ENCODE measurements at regions not wholly inside any gene's neighbourhood (a gene's known extent, or its start where the extent isn't known, plus 50 kb on each side); places are given as distances from the start of the nearest gene placed in this dataset.

DNA sequence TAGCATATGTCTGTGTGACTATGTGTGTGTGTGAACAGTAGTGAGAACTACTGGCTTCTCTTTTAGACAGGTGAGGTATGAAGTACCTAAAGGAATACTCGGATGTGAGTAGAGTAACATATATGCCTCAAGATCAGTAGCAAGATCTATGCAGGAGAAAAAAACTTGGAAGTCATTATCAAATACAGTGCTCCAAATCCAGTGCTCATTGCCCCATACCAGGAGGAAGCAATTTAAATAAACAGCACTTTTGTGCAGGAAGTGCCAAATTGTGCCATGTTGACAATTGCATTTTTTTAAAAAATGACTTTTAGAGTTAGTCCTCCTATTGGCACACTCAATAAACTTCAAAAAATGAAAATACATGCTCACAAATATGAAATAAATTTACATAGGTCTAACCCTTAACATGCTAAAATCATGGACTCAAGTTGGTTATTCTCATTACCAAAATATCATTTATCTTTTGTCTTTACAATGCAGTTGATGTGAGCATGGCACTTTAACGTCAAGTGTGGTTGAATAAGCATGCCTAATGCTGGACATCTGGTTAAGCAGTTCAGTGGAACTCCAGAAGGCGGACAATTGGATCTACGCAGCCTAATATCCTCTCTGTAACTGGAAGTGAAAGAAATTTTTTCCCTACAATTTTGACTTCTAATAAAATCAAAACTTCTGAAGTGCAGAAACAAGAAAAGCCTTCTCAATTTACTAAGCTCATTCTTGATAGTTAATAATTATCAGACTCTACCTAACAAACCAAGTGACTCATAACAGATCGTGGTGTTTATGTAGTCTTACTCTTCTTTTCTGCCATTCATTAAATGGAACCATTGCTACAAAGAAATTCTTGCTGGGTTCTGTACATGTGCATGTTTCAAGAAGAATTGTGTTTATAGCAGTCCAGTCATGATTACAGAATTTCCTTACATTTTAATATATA, 195.2 kb downstream of the MDFIC start:
- Mint-ChIP-seq H3K36me3 (no peaks in the 10 kb centered on the region), H3K27ac (no peak overlapping the region), H3K9me3 (peaks cover 0 to under 1% (median 0%) of the 10 kb centered on the region in 8 donors), H3K27me3 (peaks cover 0 to 3% of the 10 kb centered on the region in 2 donors), H3K4me3 (no peak overlapping the region), H3K4me1 (peaks cover 4 to 8% (median 6%) of the 10 kb centered on the region in 4 donors)
- Histone ChIP-seq H3K36me3 (ENCODE audit: insufficient read depth, low read length) (no peaks in the 10 kb centered on the region), H3K4me1 (ENCODE audit: insufficient read depth, low read length) (peaks cover 2% of the 10 kb centered on the region), H3K27me3 (ENCODE audit: insufficient read depth, low read length) (no peaks in the 10 kb centered on the region), H3K9me3 (ENCODE audit: control insufficient read depth in 1 of 2, low read length in 2 of 2) (no peaks in the 10 kb centered on the region), H3K4me3 (ENCODE audit: low read length in 2 of 2) (no peak overlapping the region), H3K27ac (ENCODE audit: low read depth, low read length) (no peak overlapping the region)
- DNase-seq, result no peak
- ChIA-PET POLR2A (ENCODE audit: partially characterized antibody) (no interaction called here), CTCF (ENCODE audit: partially characterized antibody) (no interaction called here)
- intact Hi-C loops (cut with micrococcal nuclease), result no loop called here

- Mint-ChIP-seq H3K4me3 (no peak overlapping the region), H3K4me1 (peaks cover 0 to 4% (median 0%) of the 10 kb centered on the region in 4 donors), H3K9me3 (peaks cover 0 to 2% (median 0%) of the 10 kb centered on the region in 8 donors), H3K36me3 (no peaks in the 10 kb centered on the region), H3K27ac (no peak overlapping the region), H3K27me3 (peaks cover 0 to 3% of the 10 kb centered on the region in 2 donors)
- Histone ChIP-seq H3K27ac (ENCODE audit: low read depth, low read length) (no peak overlapping the region), H3K4me3 (ENCODE audit: low read length in 2 of 2) (no peak overlapping the region), H3K36me3 (ENCODE audit: insufficient read depth, low read length) (no peaks in the 10 kb centered on the region), H3K4me1 (ENCODE audit: insufficient read depth, low read length) (no peaks in the 10 kb centered on the region), H3K9me3 (ENCODE audit: control insufficient read depth in 1 of 2, low read length in 2 of 2) (no peaks in the 10 kb centered on the region), H3K27me3 (ENCODE audit: insufficient read depth, low read length) (no peaks in the 10 kb centered on the region)
- ChIA-PET CTCF (ENCODE audit: partially characterized antibody) (no interaction called here), POLR2A (ENCODE audit: partially characterized antibody) (no interaction called here)
- intact Hi-C loops (cut with micrococcal nuclease), result no loop called here
- no peak for DNase-seq
Observed at GRCh38 chr7:115113776-115114175, 191.9 kb downstream of the MDFIC start.

GRCh38 chr7:115113131-115113530, 191.2 kb downstream of the MDFIC start:
- peaks cover 0 to 4% (median 0%) of the 10 kb centered on the region in 4 donors for H3K4me1 Mint-ChIP-seq
- ChIA-PET POLR2A (ENCODE audit: partially characterized antibody) (no interaction called here), CTCF (ENCODE audit: partially characterized antibody) (no interaction called here)
- no peaks in the 10 kb centered on the region for H3K27me3 ChIP-seq (ENCODE audit: insufficient read depth, low read length)
- no peak overlapping the region for H3K4me3 ChIP-seq (ENCODE audit: low read length in 2 of 2)
- H3K36me3 Mint-ChIP-seq, result no peaks in the 10 kb centered on the region
- no peak overlapping the region for H3K27ac Mint-ChIP-seq
- H3K4me1 ChIP-seq (ENCODE audit: insufficient read depth, low read length), result no peaks in the 10 kb centered on the region
- H3K27me3 Mint-ChIP-seq, result peaks cover 0 to 3% of the 10 kb centered on the region in 2 donors
- peaks cover 0 to 2% (median 0%) of the 10 kb centered on the region in 8 donors for H3K9me3 Mint-ChIP-seq
- intact Hi-C loops (cut with micrococcal nuclease), result no loop called here
- no peak for DNase-seq
- H3K4me3 Mint-ChIP-seq, result no peak overlapping the region
- H3K27ac ChIP-seq (ENCODE audit: low read depth, low read length), result no peak overlapping the region
- no peaks in the 10 kb centered on the region for H3K9me3 ChIP-seq (ENCODE audit: control insufficient read depth in 1 of 2, low read length in 2 of 2)
- H3K36me3 ChIP-seq (ENCODE audit: insufficient read depth, low read length), result no peaks in the 10 kb centered on the region

GRCh38 chr7:115110523-115110922, 188.6 kb downstream of the MDFIC start:
- ChIA-PET CTCF (ENCODE audit: partially characterized antibody) (interaction anchor here (1.3 kb wide), 1 partner anchor 13 kb away, joined by 3 read pairs; no protein-coding TSS in a partner anchor), POLR2A (ENCODE audit: partially characterized antibody) (no interaction called here)
- Histone ChIP-seq H3K27me3 (ENCODE audit: insufficient read depth, low read length) (no peaks in the 10 kb centered on the region), H3K4me3 (ENCODE audit: low read length in 2 of 2) (no peak overlapping the region), H3K9me3 (ENCODE audit: control insufficient read depth in 1 of 2, low read length in 2 of 2) (no peaks in the 10 kb centered on the region), H3K27ac (ENCODE audit: low read depth, low read length) (no peak overlapping the region), H3K4me1 (ENCODE audit: insufficient read depth, low read length) (no peaks in the 10 kb centered on the region), H3K36me3 (ENCODE audit: insufficient read depth, low read length) (no peaks in the 10 kb centered on the region)
- DNase-seq, result no peak
- no peak overlapping the region for H3K27ac Mint-ChIP-seq
- no peaks in the 10 kb centered on the region for H3K4me1 Mint-ChIP-seq
- H3K9me3 Mint-ChIP-seq, result peaks cover 0 to 2% (median 0%) of the 10 kb centered on the region in 8 donors
- intact Hi-C loops (cut with micrococcal nuclease), result no loop called here
- no peaks in the 10 kb centered on the region for H3K27me3 Mint-ChIP-seq
- no peaks in the 10 kb centered on the region for H3K36me3 Mint-ChIP-seq
- H3K4me3 Mint-ChIP-seq, result no peak overlapping the region

DNA sequence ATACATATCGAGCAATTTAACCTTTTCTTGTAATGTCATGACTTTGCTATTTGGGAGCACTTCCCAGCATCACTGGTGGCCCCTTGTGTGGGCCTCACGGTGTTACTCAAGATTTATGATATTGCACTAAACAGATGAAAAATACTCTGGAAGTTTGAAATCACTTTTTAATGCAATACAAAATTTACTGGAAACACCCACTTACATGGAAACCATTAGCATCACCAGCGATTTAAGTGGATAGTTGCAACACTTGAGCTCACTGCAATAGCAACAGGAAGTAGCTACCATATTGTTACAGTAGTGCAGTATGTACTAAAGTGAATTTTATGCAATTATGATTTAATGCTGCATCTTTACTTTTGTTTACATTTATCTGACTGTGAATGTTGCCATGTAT, 184.4 kb downstream of the MDFIC start:
- no peak overlapping the region for H3K27ac Mint-ChIP-seq
- ChIA-PET CTCF (ENCODE audit: partially characterized antibody) (no interaction called here), POLR2A (ENCODE audit: partially characterized antibody) (no interaction called here)
- Histone ChIP-seq H3K4me3 (ENCODE audit: low read length in 2 of 2) (no peak overlapping the region), H3K36me3 (ENCODE audit: insufficient read depth, low read length) (no peaks in the 10 kb centered on the region), H3K9me3 (ENCODE audit: control insufficient read depth in 1 of 2, low read length in 2 of 2) (no peaks in the 10 kb centered on the region), H3K27ac (ENCODE audit: low read depth, low read length) (no peak overlapping the region), H3K4me1 (ENCODE audit: insufficient read depth, low read length) (no peaks in the 10 kb centered on the region), H3K27me3 (ENCODE audit: insufficient read depth, low read length) (no peaks in the 10 kb centered on the region)
- no peaks in the 10 kb centered on the region for H3K9me3 Mint-ChIP-seq
- no peak for DNase-seq
- H3K27me3 Mint-ChIP-seq, result no peaks in the 10 kb centered on the region
- intact Hi-C loops (cut with micrococcal nuclease), result no loop called here
- no peak overlapping the region for H3K4me3 Mint-ChIP-seq
- H3K4me1 Mint-ChIP-seq, result no peaks in the 10 kb centered on the region
- no peaks in the 10 kb centered on the region for H3K36me3 Mint-ChIP-seq

GRCh38 chr7:115102738-115103137, 180.8 kb downstream of the MDFIC start:
- DNase-seq, result no peak
- H3K27me3 Mint-ChIP-seq, result no peaks in the 10 kb centered on the region
- H3K27ac Mint-ChIP-seq, result no peak overlapping the region
- Histone ChIP-seq H3K27ac (ENCODE audit: low read depth, low read length) (no peak overlapping the region), H3K9me3 (ENCODE audit: control insufficient read depth in 1 of 2, low read length in 2 of 2) (no peaks in the 10 kb centered on the region), H3K4me1 (ENCODE audit: insufficient read depth, low read length) (no peaks in the 10 kb centered on the region), H3K4me3 (ENCODE audit: low read length in 2 of 2) (no peak overlapping the region), H3K27me3 (ENCODE audit: insufficient read depth, low read length) (no peaks in the 10 kb centered on the region), H3K36me3 (ENCODE audit: insufficient read depth, low read length) (no peaks in the 10 kb centered on the region)
- no peaks in the 10 kb centered on the region for H3K9me3 Mint-ChIP-seq
- peaks cover 0 to 3% (median 0%) of the 10 kb centered on the region in 4 donors for H3K4me1 Mint-ChIP-seq
- no peaks in the 10 kb centered on the region for H3K36me3 Mint-ChIP-seq
- POLR2A ChIA-PET (ENCODE audit: partially characterized antibody), result no interaction called here
- CTCF ChIA-PET (ENCODE audit: partially characterized antibody), result interaction anchor here (1.5 kb wide), 1 partner anchor 235 kb away, joined by 3 read pairs; no protein-coding TSS in a partner anchor
- intact Hi-C loops (cut with micrococcal nuclease), result no loop called here
- no peak overlapping the region for H3K4me3 Mint-ChIP-seq

GRCh38 chr7:115101199-115101598, 179.3 kb downstream of the MDFIC start:
- intact Hi-C loops (cut with micrococcal nuclease), result no loop called here
- no peaks in the 10 kb centered on the region for H3K27me3 ChIP-seq (ENCODE audit: insufficient read depth, low read length)
- H3K4me1 ChIP-seq (ENCODE audit: insufficient read depth, low read length), result peaks cover 8% of the 10 kb centered on the region
- Mint-ChIP-seq H3K4me3 (no peak overlapping the region), H3K27me3 (no peaks in the 10 kb centered on the region), H3K4me1 (peaks cover 7 to 11% (median 8%) of the 10 kb centered on the region in 4 donors), H3K36me3 (no peaks in the 10 kb centered on the region), H3K27ac (no peak overlapping the region), H3K9me3 (no peaks in the 10 kb centered on the region)
- ChIA-PET POLR2A (ENCODE audit: partially characterized antibody) (no interaction called here), CTCF (ENCODE audit: partially characterized antibody) (no interaction called here)
- no peak overlapping the region for H3K27ac ChIP-seq (ENCODE audit: low read depth, low read length)
- no peak for DNase-seq
- H3K9me3 ChIP-seq (ENCODE audit: control insufficient read depth in 1 of 2, low read length in 2 of 2), result no peaks in the 10 kb centered on the region
- H3K36me3 ChIP-seq (ENCODE audit: insufficient read depth, low read length), result no peaks in the 10 kb centered on the region
- no peak overlapping the region for H3K4me3 ChIP-seq (ENCODE audit: low read length in 2 of 2)

Measured in CD4-positive, alpha-beta memory T cell (primary cell).